GM18517 (cell line): ENCODE measurements at regions not wholly inside any gene's neighbourhood (a gene's known extent, or its start where the extent isn't known, plus 50 kb on each side); places are given as distances from the start of the nearest gene placed in this dataset.

Experiments
- ATAC-seq: cut with Tn5 transposase; IDR thresholded peaks from one replicate; pipeline ENCODE4 v1.9.1; 2021; ENCODE audit warnings: mild to moderate bottlenecking, moderate library complexity; ENCODE audit not compliant: unreplicated experiment

DNA sequence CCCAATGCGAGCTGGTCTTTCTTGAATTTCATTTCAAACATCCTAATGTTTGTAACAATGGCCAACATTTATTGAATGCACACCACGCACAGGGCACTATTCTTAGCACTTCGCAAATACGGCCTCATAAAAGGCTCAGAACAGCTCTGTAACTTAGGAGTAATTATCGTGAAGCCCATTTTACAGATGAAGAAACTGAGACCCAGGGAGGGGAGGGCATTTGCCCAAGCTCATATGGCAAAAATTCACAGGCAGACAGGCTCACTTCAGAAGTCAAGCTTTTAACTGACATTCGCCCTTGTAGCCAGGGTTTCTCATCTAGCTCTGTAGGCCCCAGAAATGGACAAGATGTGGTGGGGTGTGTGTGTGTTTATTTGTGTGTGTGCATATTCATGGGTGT is 60.3 kb upstream of the TBX3 start:
- no peak for ATAC-seq

DNA sequence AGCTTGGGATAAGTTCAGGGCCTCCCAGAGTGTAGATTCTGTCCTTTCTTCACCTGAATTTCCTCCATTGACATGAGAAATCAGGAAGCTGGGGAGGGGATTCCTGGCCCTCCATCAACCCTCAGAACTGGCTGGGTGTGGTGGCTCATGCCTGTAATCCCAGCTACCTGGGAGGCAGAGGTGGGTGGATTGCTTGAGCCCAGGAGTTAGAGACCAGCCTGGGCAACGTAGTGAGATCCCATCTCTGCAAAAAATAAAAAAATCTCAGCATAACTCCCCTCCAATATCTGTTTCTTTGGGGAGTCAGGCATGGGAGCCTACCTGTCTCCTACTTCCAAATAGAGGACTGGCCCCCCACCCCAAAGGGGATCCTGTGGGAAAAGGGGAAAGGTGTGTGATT is 59.8 kb upstream of the TBX3 start:
- ATAC-seq, result no peak

DNA sequence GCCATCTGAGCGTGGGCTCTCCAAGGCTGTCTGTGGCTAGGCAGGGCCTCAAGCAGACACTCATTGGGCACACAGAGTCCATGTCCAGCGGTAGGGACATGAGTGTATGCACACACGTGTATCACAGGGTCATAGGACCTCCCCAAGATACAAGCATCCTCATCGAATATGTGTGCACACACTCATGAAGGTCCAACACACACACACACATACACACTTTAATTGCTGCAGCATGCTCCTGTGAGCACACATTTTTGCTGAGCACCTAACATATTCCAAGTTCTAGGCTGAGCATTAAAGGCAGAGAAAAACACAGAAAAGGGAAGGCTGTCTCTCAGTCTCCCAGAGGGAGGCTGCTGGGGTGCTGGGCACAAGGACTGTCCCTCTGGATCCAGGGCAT is 59.3 kb upstream of the TBX3 start:
- ATAC-seq, result no peak

DNA sequence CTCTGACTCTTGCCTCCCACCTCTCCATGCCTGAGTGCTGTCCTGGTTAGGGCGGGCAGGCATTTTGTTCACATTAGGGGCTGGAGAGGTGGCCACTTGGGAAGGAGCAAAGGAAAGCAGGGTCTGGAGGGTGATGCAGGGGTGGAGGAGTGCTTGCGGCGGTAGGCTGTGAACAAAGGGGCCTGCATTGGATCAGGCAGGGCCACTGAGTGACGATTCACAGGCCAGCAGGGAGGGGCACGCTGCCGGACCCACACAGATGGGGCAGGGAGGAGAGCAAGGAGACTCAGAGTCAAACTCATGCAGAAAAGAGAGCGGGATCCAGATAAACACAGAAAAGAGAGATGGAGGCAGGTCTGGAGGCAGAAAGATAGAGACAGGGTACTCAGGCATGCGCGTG is 58.4 kb upstream of the TBX3 start:
- no peak for ATAC-seq

DNA sequence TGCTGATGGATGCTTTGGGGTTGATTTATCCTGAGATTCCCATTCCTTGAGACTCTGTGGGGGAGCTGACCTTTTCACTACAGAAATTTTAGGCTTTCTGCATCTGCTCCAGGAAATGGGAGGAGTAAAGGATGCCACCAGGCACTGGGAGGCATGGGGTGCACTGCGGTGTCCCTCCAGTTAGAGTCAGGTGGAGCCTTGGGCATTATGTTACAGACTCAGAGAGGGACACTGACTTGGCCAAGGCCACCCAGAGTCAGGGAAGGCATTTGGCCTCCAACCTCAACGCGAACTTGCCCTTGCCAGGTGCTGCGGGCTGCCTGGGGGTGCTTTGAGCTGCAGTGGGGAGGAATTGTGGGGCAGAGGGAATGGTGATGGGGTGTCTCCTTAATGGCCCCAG is 58.0 kb upstream of the TBX3 start:
- no peak for ATAC-seq

DNA sequence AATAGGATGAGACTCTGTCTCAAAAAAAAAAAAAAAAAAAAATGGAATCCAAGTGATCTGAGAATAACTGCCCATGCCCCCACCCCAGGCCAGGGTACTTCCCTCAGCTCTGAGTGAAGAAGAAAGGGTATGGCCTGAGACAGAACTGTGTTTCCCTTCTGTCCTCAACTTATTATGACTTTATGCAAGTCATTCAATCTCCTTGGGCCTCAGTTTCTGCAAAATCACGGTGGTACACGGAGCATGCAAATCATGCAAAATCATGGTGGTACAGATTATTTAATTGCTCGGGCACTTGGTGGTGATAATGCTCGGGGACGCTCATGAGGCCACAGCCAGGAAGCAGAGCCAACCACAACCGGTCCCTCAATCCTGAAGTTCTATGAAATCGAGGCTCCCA is 56.5 kb upstream of the TBX3 start:
- ATAC-seq, result no peak

DNA sequence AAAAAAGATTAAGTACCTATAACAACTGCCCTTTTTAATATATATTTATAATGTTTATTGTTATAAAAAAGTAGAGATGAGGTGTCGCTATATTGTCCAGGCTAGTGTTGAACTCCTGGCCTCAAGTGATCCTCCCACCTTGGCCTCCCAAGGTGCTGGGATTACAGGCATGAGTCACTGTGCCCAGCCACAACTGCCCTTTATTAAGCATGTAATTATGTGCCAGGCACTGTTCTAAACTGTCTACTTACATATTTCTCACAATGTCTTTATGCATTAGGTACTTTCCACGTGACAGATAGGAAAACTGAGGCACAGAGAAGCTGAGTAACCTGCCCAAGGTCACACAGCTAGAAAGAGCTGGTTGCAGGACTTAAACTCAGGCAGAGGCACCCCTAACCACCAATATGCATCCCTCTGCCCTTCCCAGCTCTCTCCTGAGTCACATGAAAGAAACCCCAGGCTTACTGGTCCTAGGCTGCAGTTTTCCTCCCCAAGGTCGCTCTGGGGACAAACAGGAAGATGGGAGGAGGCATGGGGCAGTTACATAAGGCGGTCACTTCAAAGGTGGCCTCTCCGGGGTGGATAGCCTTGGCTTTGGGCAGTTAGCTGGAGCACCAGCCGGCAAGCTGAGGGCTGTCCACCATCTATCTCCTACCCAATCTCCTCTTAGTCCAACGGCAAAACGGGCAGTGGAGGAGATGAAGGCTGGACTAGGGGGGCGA is 54.6 kb upstream of the TBX3 start:
- ATAC-seq, result no peak

DNA sequence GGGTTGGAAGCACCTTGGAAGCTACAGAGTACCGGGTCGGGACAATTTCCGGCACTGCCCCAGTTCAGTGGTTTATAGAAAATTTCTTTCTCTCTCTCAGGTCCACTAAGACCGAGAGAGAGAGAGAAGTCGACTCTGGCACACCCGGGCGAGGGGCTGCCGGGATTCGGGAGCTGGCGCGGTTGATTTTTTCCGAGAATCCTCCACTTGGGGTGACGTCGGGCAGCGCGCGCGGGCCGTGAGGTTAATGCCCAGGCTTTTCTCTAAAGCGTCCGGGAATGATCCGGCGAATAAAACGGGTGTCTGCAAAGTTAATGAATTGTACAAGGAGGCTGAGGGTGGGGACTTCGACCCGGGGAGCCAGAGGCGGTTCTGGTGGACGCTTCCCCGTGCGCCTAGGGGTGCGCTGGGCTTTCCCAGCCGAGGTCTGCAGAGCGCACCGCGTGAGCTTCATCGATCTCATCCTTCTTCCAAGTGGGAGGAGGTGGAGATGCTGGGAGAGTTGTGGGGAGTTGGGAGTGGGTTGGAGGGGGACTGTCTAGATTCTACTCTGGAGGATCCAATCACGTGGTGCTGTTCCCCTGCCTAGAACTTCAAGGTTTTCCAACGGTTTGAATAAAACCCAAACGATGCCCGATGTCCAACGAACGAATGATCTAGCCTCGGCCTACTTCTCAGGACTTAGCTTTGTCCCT is 51.9 kb upstream of the TBX3 start:
- ATAC-seq, result no peak

DNA sequence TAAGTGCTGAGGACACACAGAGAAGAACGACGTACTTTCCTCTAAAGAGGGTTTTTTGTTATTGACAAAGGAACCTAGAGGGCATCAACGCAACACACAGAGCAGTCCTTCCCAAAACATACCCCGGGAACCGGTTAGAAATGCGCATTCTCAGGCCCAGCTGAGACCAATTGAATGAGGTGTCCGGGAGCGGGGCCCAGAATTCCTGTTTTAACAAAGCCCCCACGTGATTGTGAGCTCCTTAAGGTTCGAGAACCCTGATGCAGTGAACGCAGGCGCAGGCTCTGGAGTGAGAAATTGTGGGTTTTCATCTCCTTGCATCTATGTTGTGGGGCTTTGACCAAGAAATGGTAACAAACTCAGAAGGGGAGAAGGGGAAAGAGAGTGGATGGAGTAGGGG is 51.0 kb upstream of the TBX3 start:
- ATAC-seq, result no peak

DNA sequence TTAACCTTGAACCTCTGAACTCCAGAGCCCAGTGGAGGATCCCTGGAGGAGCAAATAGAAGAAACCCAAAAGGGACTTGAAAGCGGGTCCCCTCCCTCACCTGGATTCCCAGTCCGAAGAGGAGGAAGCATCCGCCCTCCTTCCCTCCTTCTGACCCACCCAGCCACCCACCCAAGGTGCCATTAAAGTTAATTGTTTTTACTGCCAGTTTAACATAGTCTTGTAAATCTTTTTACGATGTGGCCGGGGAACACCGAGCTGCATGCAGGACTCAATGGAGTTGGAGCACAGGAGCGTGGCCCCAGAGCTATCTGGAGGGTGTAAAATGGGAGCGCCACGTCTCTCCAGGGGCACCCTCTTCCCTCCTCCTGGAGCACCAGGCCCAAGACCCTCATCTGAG is 49.9 kb upstream of the TBX3 start:
- ATAC-seq, result no peak
